ENCODE measurements at regions not wholly inside any gene's neighbourhood (a gene's known extent, or its start where the extent isn't known, plus 50 kb on each side); places are given as distances from the start of the nearest gene placed in this dataset.
"Not testable (repeated sequence)": the region's sequence is repeated elsewhere in the genome, so short reads cannot be mapped to it uniquely, and the experiment has no call there.

DNA sequence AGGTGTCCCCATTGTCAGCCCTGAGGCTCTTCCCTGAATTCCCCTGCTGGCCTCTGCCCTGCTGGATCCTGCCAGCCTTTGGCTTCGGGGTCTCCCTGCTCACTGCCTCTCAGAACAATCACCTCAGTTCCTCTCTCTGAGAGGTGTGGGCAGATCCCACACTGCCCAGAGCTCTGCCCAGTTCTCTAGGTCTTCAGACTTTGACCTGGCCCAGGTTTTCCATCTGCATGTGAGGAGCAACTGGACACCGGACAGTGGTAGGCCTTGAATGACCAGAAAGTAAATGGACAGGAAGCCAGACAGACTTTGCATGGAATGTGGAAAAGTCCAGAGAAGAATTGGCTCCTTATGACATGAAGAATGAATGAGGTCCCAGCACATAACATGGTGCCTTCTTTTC is 111.8 kb downstream of the FOXD4L6 start:
- not testable (repeated sequence) for H3K36me3 ChIP-seq (ENCODE audit: insufficient read depth, low read length); H3K4me1 ChIP-seq (ENCODE audit: control insufficient read depth, insufficient read depth, low read length, unreplicated experiment); H3K27me3 ChIP-seq (ENCODE audit: insufficient read depth, low read length); H3K27ac ChIP-seq (ENCODE audit: low read depth, low read length); H3K79me2 ChIP-seq (ENCODE audit: control insufficient read depth, insufficient read depth, low read length, unreplicated experiment); H3K4me3 ChIP-seq (ENCODE audit: low read depth, low read length); H2AFZ ChIP-seq (ENCODE audit: low read length, unreplicated experiment)

GRCh38 chr9:40999952-41000700 is 128.4 kb downstream of the FOXD4L6 start:
- not testable (repeated sequence) for H3K27me3 ChIP-seq (ENCODE audit: insufficient read depth, low read length); H3K4me3 ChIP-seq (ENCODE audit: low read depth, low read length); H3K79me2 ChIP-seq (ENCODE audit: control insufficient read depth, insufficient read depth, low read length, unreplicated experiment); H3K36me3 ChIP-seq (ENCODE audit: insufficient read depth, low read length); H3K27ac ChIP-seq (ENCODE audit: low read depth, low read length); H3K4me1 ChIP-seq (ENCODE audit: control insufficient read depth, insufficient read depth, low read length, unreplicated experiment); H2AFZ ChIP-seq (ENCODE audit: low read length, unreplicated experiment)

GRCh38 chr9:40995490-40995889 is 133.0 kb downstream of the FOXD4L6 start:
- not testable (repeated sequence) for H2AFZ ChIP-seq (ENCODE audit: low read length, unreplicated experiment); H3K4me3 ChIP-seq (ENCODE audit: low read depth, low read length); H3K27ac ChIP-seq (ENCODE audit: low read depth, low read length); H3K27me3 ChIP-seq (ENCODE audit: insufficient read depth, low read length); H3K36me3 ChIP-seq (ENCODE audit: insufficient read depth, low read length)
- H3K4me1 ChIP-seq (ENCODE audit: control insufficient read depth, insufficient read depth, low read length, unreplicated experiment), result peaks cover 12% of the 10 kb centered on the region
- peaks cover 17% of the 10 kb centered on the region for H3K79me2 ChIP-seq (ENCODE audit: control insufficient read depth, insufficient read depth, low read length, unreplicated experiment)

DNA sequence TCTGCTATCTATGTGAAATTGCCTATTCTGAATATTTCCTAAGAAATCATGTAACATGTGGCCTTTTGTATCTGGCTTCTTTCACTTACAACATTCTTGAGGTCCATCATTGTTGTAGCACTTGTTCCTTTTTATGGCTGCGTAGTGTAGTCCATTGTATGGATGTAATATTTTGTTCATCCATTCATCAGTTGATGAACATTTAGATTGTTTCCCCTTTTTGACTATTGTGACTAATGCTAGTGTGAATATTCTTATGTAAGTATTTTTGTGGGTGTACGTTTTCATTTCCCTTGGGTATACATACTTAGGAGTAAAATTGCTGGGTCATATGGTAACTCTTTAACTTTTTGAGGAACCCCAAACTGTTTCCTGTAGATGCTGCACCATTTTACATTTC is 134.6 kb downstream of the FOXD4L6 start:
- peaks cover 12% of the 10 kb centered on the region for H3K4me1 ChIP-seq (ENCODE audit: control insufficient read depth, insufficient read depth, low read length, unreplicated experiment)
- not testable (repeated sequence) for H2AFZ ChIP-seq (ENCODE audit: low read length, unreplicated experiment); H3K27me3 ChIP-seq (ENCODE audit: insufficient read depth, low read length); H3K36me3 ChIP-seq (ENCODE audit: insufficient read depth, low read length); H3K27ac ChIP-seq (ENCODE audit: low read depth, low read length)
- peak overlapping the region; percentile 86 for H3K4me3 ChIP-seq (ENCODE audit: low read depth, low read length)
- peaks cover 17% of the 10 kb centered on the region for H3K79me2 ChIP-seq (ENCODE audit: control insufficient read depth, insufficient read depth, low read length, unreplicated experiment)

DNA sequence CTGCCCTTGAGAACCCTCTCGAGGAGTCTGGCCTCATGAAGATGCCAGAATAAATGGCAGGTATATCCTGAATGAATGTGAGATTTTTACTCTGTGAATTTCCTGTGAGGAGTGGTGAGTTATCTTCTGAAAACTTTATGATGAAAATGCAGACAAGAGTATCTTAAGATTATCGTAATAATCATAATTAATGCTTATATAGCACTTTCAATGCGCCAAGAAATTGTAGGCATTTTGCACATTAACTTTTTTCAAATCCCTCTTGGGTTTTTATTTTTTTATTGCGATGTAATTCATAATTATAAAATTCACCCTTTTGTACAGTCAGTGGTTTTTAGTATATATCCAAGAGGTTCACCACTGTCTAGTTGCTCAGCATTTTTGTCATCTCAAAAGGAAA is 135.1 kb downstream of the FOXD4L6 start:
- H3K27ac ChIP-seq (ENCODE audit: low read depth, low read length); H3K36me3 ChIP-seq (ENCODE audit: insufficient read depth, low read length); H2AFZ ChIP-seq (ENCODE audit: low read length, unreplicated experiment); H3K27me3 ChIP-seq (ENCODE audit: insufficient read depth, low read length): not testable (repeated sequence)
- H3K4me1 ChIP-seq (ENCODE audit: control insufficient read depth, insufficient read depth, low read length, unreplicated experiment), result peaks cover 12% of the 10 kb centered on the region
- peak overlapping the region; percentile 86 for H3K4me3 ChIP-seq (ENCODE audit: low read depth, low read length)
- peaks cover 17% of the 10 kb centered on the region for H3K79me2 ChIP-seq (ENCODE audit: control insufficient read depth, insufficient read depth, low read length, unreplicated experiment)

DNA sequence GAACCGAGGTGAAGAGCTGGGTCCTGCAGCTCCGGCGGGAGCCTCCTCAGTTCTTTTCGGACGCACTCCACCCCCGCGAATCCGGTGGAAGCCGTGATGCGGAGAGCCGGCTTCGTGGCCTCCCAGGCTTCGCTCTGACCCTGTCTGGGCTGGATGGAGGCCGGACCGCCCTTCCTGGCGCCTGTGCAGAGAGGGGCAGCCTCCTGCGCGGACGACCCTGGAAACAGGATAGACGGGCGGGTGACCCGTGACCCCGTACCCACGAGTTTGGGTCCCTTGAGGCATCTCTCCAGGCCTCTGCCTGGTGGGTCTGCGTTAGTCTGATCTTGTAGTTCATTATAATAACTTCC is 136.0 kb downstream of the FOXD4L6 start:
- peaks cover 16% of the 10 kb centered on the region for H3K79me2 ChIP-seq (ENCODE audit: control insufficient read depth, insufficient read depth, low read length, unreplicated experiment)
- H3K27ac ChIP-seq (ENCODE audit: low read depth, low read length), result peak overlapping the region; percentile 55
- peaks cover 12% of the 10 kb centered on the region for H3K4me1 ChIP-seq (ENCODE audit: control insufficient read depth, insufficient read depth, low read length, unreplicated experiment)
- H2AFZ ChIP-seq (ENCODE audit: low read length, unreplicated experiment), result peak overlapping the region; percentile 73
- H3K36me3 ChIP-seq (ENCODE audit: insufficient read depth, low read length); H3K27me3 ChIP-seq (ENCODE audit: insufficient read depth, low read length): not testable (repeated sequence)
- H3K4me3 ChIP-seq (ENCODE audit: low read depth, low read length), result peak overlapping the region; percentile 86

- Histone ChIP-seq H3K4me3 (ENCODE audit: low read depth, low read length) (peak overlapping the region; percentile 86), H2AFZ (ENCODE audit: low read length, unreplicated experiment) (peak overlapping the region; percentile 92), H3K79me2 (ENCODE audit: control insufficient read depth, insufficient read depth, low read length, unreplicated experiment) (peaks cover 13% of the 10 kb centered on the region), H3K4me1 (ENCODE audit: control insufficient read depth, insufficient read depth, low read length, unreplicated experiment) (peaks cover 12% of the 10 kb centered on the region), H3K27ac (ENCODE audit: low read depth, low read length) (peak overlapping the region; percentile 70)
- H3K27me3 ChIP-seq (ENCODE audit: insufficient read depth, low read length); H3K36me3 ChIP-seq (ENCODE audit: insufficient read depth, low read length): not testable (repeated sequence)
Observed at GRCh38 chr9:40991741-40992471, 136.6 kb downstream of the FOXD4L6 start.

- Histone ChIP-seq H3K27ac (ENCODE audit: low read depth, low read length) (peak overlapping the region; percentile 70), H2AFZ (ENCODE audit: low read length, unreplicated experiment) (peak overlapping the region; percentile 92), H3K4me3 (ENCODE audit: low read depth, low read length) (peak overlapping the region; percentile 86)
- not testable (repeated sequence) for H3K27me3 ChIP-seq (ENCODE audit: insufficient read depth, low read length); H3K4me1 ChIP-seq (ENCODE audit: control insufficient read depth, insufficient read depth, low read length, unreplicated experiment); H3K36me3 ChIP-seq (ENCODE audit: insufficient read depth, low read length); H3K79me2 ChIP-seq (ENCODE audit: control insufficient read depth, insufficient read depth, low read length, unreplicated experiment)
Observed at GRCh38 chr9:40991100-40991740, 137.3 kb downstream of the FOXD4L6 start.

DNA sequence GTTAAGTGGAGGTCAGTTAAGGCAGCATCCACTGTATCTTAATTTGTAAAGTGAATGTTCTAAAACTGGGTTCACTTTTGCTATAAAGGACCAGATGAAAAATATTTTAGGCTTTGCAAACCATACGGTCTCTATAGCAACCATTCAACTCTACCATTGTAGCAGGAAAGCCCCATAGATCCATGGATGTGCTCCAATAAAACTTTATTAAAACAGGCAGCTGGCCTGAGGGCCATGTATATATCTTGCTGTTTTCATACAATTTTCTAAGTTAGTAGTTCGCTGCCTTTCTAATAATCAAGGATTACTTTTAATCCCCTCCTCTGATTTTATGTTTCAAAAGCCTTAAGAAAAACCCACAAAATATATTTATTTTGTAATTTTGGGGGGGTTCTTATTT is 142.1 kb downstream of the FOXD4L6 start:
- not testable (repeated sequence) for H3K27me3 ChIP-seq (ENCODE audit: insufficient read depth, low read length)

DNA sequence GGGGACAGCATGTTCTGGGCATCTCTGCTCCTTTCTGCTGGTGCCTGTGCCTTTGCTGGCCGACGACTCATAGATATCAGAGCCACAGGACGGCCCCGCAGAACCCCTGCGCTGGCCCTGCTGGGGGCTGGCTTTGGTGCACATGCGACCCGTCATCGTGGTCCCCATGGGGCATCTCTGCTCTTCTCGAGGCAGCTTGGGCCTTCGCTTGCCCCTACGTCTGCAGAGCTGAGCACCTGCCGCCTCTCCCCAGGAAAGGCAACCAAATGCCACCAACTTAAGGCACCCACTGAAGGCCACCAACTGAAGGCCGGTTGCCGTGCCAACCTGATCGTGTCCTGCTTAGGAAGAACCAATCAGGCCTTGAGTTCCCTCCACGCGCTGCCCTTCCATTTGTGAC is 153.1 kb downstream of the FOXD4L6 start:
- not testable (repeated sequence) for H3K4me1 ChIP-seq (ENCODE audit: control insufficient read depth, insufficient read depth, low read length, unreplicated experiment); H2AFZ ChIP-seq (ENCODE audit: low read length, unreplicated experiment); H3K27me3 ChIP-seq (ENCODE audit: insufficient read depth, low read length); H3K4me3 ChIP-seq (ENCODE audit: low read depth, low read length); H3K27ac ChIP-seq (ENCODE audit: low read depth, low read length); H3K36me3 ChIP-seq (ENCODE audit: insufficient read depth, low read length); H3K79me2 ChIP-seq (ENCODE audit: control insufficient read depth, insufficient read depth, low read length, unreplicated experiment)

More for the DNA sequence above, 142.1 kb downstream of the FOXD4L6 start:
- H2AFZ ChIP-seq (ENCODE audit: low read length, unreplicated experiment); H3K4me3 ChIP-seq (ENCODE audit: low read depth, low read length); H3K36me3 ChIP-seq (ENCODE audit: insufficient read depth, low read length); H3K79me2 ChIP-seq (ENCODE audit: control insufficient read depth, insufficient read depth, low read length, unreplicated experiment); H3K27ac ChIP-seq (ENCODE audit: low read depth, low read length); H3K4me1 ChIP-seq (ENCODE audit: control insufficient read depth, insufficient read depth, low read length, unreplicated experiment): not testable (repeated sequence)

- H3K27ac ChIP-seq (ENCODE audit: low read depth, low read length); H3K27me3 ChIP-seq (ENCODE audit: insufficient read depth, low read length): not testable (repeated sequence)
Observed at GRCh38 chr9:40974912-40975311, 153.6 kb downstream of the FOXD4L6 start.

More at GRCh38 chr9:40974912-40975311, 153.6 kb downstream of the FOXD4L6 start:
- H3K36me3 ChIP-seq (ENCODE audit: insufficient read depth, low read length); H3K4me1 ChIP-seq (ENCODE audit: control insufficient read depth, insufficient read depth, low read length, unreplicated experiment); H2AFZ ChIP-seq (ENCODE audit: low read length, unreplicated experiment); H3K4me3 ChIP-seq (ENCODE audit: low read depth, low read length); H3K79me2 ChIP-seq (ENCODE audit: control insufficient read depth, insufficient read depth, low read length, unreplicated experiment): not testable (repeated sequence)
